NT2/D1 (cell line): ENCODE measurements at regions not wholly inside any gene's neighbourhood (a gene's known extent, or its start where the extent isn't known, plus 50 kb on each side); places are given as distances from the start of the nearest gene placed in this dataset.
A peak's percentile ranks its signal among the peaks of the same experiment; 100 is the strongest.

Source experiments
- DNase-seq: peaks from one replicate; pipeline ENCODE4 v3.0.0-alpha.2; 2011; ENCODE audit warnings: low read depth, low spot score
- H3K27me3 ChIP-seq: 2 replicates; pipeline ENCODE4 v1.6.0; 2011; ENCODE audit warnings: mild to moderate bottlenecking; ENCODE audit not compliant: insufficient read length, insufficient read depth
- H3K36me3 ChIP-seq: 2 replicates; pipeline ENCODE4 v1.6.1; 2011; ENCODE audit warnings: mild to moderate bottlenecking, low read length, mixed read lengths; ENCODE audit not compliant: insufficient read depth, insufficient read length
- H3K4me1 ChIP-seq: 2 replicates; pipeline ENCODE4 v1.5.1; 2011; ENCODE audit not compliant: insufficient read depth, insufficient read length
- H3K4me3 ChIP-seq: 2 replicates; pipeline ENCODE4 v1.5.1; 2011; ENCODE audit warnings: low read depth; ENCODE audit not compliant: insufficient read length
- H3K9ac ChIP-seq: 2 replicates; pipeline ENCODE4 v1.6.0; 2011; ENCODE audit warnings: low read depth; ENCODE audit not compliant: insufficient read length
- H3K9me3 ChIP-seq: 2 replicates; pipeline ENCODE4 v1.5.1; 2011; ENCODE audit warnings: mild to moderate bottlenecking, low read length; ENCODE audit not compliant: insufficient read depth
- SUZ12 ChIP-seq: IDR thresholded peaks from 2 replicates; pipeline ENCODE4 v1.6.1; 2011; ENCODE audit not compliant: insufficient read length, insufficient read depth; ENCODE audit errors: extremely low read depth
- YY1 ChIP-seq: IDR thresholded peaks from 2 replicates; pipeline ENCODE4 v1.6.1; 2011; ENCODE audit not compliant: insufficient read length, insufficient read depth
- ZNF274 ChIP-seq: IDR thresholded peaks from 2 replicates; pipeline ENCODE4 v1.6.1; 2011; ENCODE audit warnings: mild to moderate bottlenecking, low read depth, low read length

- Histone ChIP-seq H3K27me3 (no peaks in the 10 kb centered on the region), H3K9me3 (no peaks in the 10 kb centered on the region), H3K4me3 (no peak overlapping the region), H3K36me3 (no peaks in the 10 kb centered on the region), H3K4me1 (no peaks in the 10 kb centered on the region), H3K9ac (no peak overlapping the region)
- TF ChIP-seq ZNF274: no peak
- TF ChIP-seq YY1: no peak
- no peak for TF ChIP-seq SUZ12
- DNase-seq: no peak
Measured at GRCh38 chr11:130999086-130999485, 82.8 kb upstream of the SNX19 start.

- Histone ChIP-seq H3K36me3 (no peaks in the 10 kb centered on the region), H3K4me1 (no peaks in the 10 kb centered on the region), H3K9me3 (no peaks in the 10 kb centered on the region), H3K27me3 (no peaks in the 10 kb centered on the region), H3K9ac (no peak overlapping the region), H3K4me3 (no peak overlapping the region)
- TF ChIP-seq SUZ12 (no peak), ZNF274 (no peak), YY1 (no peak)
- no peak for DNase-seq
Measured at GRCh38 chr11:130999992-131000770, 83.9 kb upstream of the SNX19 start.

DNA sequence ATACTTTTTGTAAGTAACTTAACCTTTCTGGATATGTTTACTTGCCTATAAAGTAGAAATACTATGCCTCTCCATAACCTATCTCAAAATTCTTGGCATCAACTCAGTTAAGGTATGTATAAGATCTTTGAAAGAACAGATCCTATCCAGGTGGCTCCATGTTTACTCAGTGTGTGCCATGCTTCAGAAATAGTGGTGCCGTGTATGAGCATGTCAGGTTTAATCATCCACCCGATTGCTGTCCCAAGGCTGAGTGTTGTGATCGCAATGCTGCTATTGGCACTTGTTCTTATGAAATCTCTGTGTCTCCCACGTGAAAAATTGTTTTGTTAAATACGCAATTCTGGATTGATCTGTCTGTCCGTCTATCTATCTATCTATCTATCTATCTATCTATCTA lies 85.9 kb upstream of the SNX19 start:
- no peaks in the 10 kb centered on the region for H3K27me3 ChIP-seq
- no peak for DNase-seq
- H3K4me3 ChIP-seq: no peak overlapping the region
- no peak overlapping the region for H3K9ac ChIP-seq
- TF ChIP-seq SUZ12 (no peak), ZNF274 (no peak), YY1 (no peak)
- H3K4me1 ChIP-seq: no peaks in the 10 kb centered on the region
- no peaks in the 10 kb centered on the region for H3K9me3 ChIP-seq
- H3K36me3 ChIP-seq: no peaks in the 10 kb centered on the region

- no peaks in the 10 kb centered on the region for H3K36me3 ChIP-seq
Measured at GRCh38 chr11:131005829-131006228, 89.5 kb upstream of the SNX19 start.

DNA sequence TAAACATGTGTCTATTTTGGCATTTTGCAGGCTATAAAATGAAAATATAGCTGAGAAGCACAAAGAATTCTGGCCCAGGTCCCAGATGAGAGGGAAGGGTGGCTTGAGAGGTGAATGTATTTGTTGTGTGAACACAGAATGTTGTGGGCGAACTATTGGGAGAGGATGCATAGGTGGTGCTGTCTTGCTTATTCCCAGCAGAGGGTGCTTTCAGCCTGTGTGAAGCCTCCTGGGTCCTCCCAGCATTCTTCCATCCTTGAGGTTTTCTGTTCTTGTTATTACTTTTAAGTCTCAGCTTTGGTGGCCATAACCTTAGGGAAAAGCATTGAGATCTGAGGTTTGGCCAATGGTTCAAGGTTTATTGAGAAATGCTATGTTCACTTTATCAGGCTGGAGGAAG lies 108.7 kb upstream of the SNX19 start:
- H3K4me3 ChIP-seq: no peak overlapping the region
- H3K9ac ChIP-seq: no peak overlapping the region
- no peaks in the 10 kb centered on the region for H3K36me3 ChIP-seq
- TF ChIP-seq YY1 (no peak), ZNF274 (no peak), SUZ12 (no peak)
- H3K27me3 ChIP-seq: no peaks in the 10 kb centered on the region
- H3K9me3 ChIP-seq: no peaks in the 10 kb centered on the region
- H3K4me1 ChIP-seq: no peaks in the 10 kb centered on the region
- DNase-seq: peak; percentile 16

More at GRCh38 chr11:131005829-131006228, 89.5 kb upstream of the SNX19 start:
- Histone ChIP-seq H3K9me3 (no peaks in the 10 kb centered on the region), H3K27me3 (no peaks in the 10 kb centered on the region), H3K4me1 (no peaks in the 10 kb centered on the region), H3K4me3 (no peak overlapping the region), H3K9ac (no peak overlapping the region)
- TF ChIP-seq ZNF274 (no peak), SUZ12 (no peak), YY1 (no peak)
- DNase-seq: no peak

DNA sequence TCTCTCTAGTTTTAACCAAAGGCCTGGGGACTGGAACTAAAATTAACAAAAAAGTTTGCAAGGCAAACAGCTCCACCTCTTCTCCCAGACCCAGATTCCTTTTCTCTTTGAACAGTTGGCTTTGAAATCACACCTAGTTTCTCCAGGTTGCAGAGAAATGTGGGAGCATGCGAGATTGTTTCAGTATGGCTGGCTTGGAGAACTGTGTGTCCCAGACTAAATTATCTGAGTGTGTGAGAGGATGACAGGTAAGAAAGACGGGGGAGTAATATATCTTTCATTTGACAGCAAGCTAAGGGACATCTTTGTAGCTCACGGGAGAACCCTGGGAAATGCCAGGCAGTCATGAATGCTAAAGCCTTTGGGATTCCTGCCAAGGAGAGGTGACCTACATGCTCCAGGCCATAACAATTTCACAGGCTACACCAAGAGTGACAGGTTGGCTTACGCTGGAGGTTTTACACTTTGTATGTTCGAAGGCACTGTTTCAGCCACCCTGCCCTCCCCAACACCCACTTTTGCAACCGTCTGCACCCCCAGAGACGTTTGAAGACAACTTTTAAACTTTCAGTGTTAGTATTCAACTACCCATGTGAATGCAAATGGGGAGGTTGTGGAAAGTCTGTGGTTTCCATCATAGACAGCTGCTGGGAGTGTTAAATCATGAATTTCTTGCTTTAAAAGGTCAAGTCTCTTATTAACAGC lies 109.3 kb upstream of the SNX19 start:
- H3K9me3 ChIP-seq: no peaks in the 10 kb centered on the region
- DNase-seq: no peak
- H3K9ac ChIP-seq: no peak overlapping the region
- H3K4me3 ChIP-seq: no peak overlapping the region
- no peaks in the 10 kb centered on the region for H3K4me1 ChIP-seq
- no peaks in the 10 kb centered on the region for H3K36me3 ChIP-seq
- no peak for TF ChIP-seq YY1
- TF ChIP-seq ZNF274: no peak
- TF ChIP-seq SUZ12: no peak
- no peaks in the 10 kb centered on the region for H3K27me3 ChIP-seq

DNA sequence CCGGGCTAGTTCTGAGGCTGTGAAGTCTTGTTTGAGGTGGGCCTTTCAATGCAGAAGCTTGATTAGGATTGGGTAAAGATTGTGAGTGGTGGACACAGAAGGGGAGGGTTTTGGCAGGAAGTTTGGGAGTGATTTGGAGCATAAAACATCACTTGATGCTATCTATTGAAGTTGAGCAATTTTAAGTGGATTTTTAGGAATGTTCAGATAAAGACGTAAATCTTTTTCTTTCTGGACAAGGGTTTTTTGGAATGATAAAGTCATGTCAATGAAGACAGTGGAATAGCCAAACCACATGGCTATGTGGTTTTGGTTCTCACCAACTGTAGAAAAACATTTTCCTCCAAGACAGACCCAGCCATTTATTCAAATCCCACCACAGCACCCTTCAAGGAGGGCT lies 111.2 kb upstream of the SNX19 start:
- TF ChIP-seq ZNF274: no peak
- TF ChIP-seq YY1: no peak
- TF ChIP-seq SUZ12: no peak
- H3K36me3 ChIP-seq: no peaks in the 10 kb centered on the region
- H3K9me3 ChIP-seq: no peaks in the 10 kb centered on the region; the same call in 1 of the 2 replicates
- no peaks in the 10 kb centered on the region for H3K27me3 ChIP-seq
- no peak for DNase-seq
- H3K9ac ChIP-seq: no peak overlapping the region
- no peak overlapping the region for H3K4me3 ChIP-seq
- H3K4me1 ChIP-seq: no peaks in the 10 kb centered on the region

DNA sequence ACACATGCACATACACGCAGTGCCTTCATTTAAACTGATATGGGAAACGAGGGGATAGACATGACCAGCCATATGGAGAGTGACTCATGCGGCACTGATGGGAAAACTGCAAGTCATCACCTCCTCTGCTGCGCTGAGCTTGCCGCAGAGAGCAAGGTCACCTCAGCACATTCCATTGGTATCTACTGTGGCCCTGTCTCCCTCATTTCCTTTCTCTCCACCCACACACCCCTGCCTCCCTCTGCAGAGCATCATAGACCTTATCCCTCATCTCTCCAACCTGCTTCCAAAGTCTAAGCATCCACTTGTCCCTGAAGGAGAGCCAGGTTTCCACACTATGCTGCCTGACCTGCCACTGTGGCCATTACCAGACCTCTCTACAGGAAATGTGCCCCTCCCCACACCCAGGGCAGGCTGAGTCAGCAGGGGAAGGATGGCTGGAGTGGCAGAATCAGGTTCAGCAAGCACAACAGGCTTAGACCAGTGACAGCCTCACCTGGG lies 116.9 kb upstream of the SNX19 start:
- no peak for DNase-seq

More for the DNA sequence above, 116.9 kb upstream of the SNX19 start:
- no peak overlapping the region for H3K9ac ChIP-seq
- H3K36me3 ChIP-seq: no peaks in the 10 kb centered on the region
- H3K4me3 ChIP-seq: no peak overlapping the region
- peaks cover 2% of the 10 kb centered on the region for H3K4me1 ChIP-seq
- no peaks in the 10 kb centered on the region for H3K27me3 ChIP-seq
- no peaks in the 10 kb centered on the region; the same call in 1 of the 2 replicates for H3K9me3 ChIP-seq
- TF ChIP-seq ZNF274: no peak
- no peak for TF ChIP-seq SUZ12
- TF ChIP-seq YY1: no peak
